CD4-positive, alpha-beta memory T cell (primary cell): ENCODE measurements at regions not wholly inside any gene's neighbourhood (a gene's known extent, or its start where the extent isn't known, plus 50 kb on each side); places are given as distances from the start of the nearest gene placed in this dataset.
"Not testable (repeated sequence)": the region's sequence is repeated elsewhere in the genome, so short reads cannot be mapped to it uniquely, and the experiment has no call there.

ENCODE experiments used
- CTCF ChIA-PET: fragments of 350-600 bp; sonication (Branson Sonifier 250); formaldehyde crosslinking; loops from one replicate; lab custom pipeline; 2021; ENCODE audit warnings: inconsistent platforms; ENCODE audit not compliant: partially characterized antibody; lab: Charles Lee
- POLR2A ChIA-PET: fragments of 350-600 bp; sonication (Branson Sonifier 250); formaldehyde crosslinking; loops from one replicate; lab custom pipeline; 2021; ENCODE audit not compliant: partially characterized antibody; lab: Charles Lee
- DNase-seq, 5 donors: peaks; one replicate each; pipeline versions ENCODE4 v3.0.0 to v3.0.0-alpha.2; 2020 to 2022; ENCODE audit warnings: mixed read lengths in 1 of 5
- H3K27ac ChIP-seq: one replicate; pipeline ENCODE4 v1.7.0; 2013; ENCODE audit warnings: low read depth, low read length
- H3K27me3 ChIP-seq: 2 replicates; pipeline ENCODE4 v1.7.0; 2013; ENCODE audit warnings: mild to moderate bottlenecking, low read length, moderate library complexity; ENCODE audit not compliant: insufficient read depth
- H3K36me3 ChIP-seq: 2 replicates; pipeline ENCODE4 v1.7.0; 2013; ENCODE audit warnings: mild to moderate bottlenecking, low read length, moderate library complexity; ENCODE audit not compliant: insufficient read depth
- H3K4me1 ChIP-seq: 2 replicates; pipeline ENCODE4 v1.7.0; 2013; ENCODE audit warnings: mild to moderate bottlenecking, low read length, moderate library complexity; ENCODE audit not compliant: insufficient read depth
- H3K4me3 ChIP-seq, 2 donors: one replicate each; pipeline ENCODE4 v1.7.0; 2013; ENCODE audit warnings: low read length in 2 of 2, mild to moderate bottlenecking in 1 of 2
- H3K9me3 ChIP-seq, 2 donors: one replicate each; pipeline ENCODE4 v1.7.0; 2013; ENCODE audit warnings: low read length in 2 of 2, control low read depth in 1 of 2; ENCODE audit not compliant: control insufficient read depth in 1 of 2
- H3K27ac Mint-ChIP-seq, 7 donors: one replicate each; pipeline ENCODE4 v1.8.0; 2020 to 2021; ENCODE audit warnings: mixed read lengths in 7 of 7, mild to moderate bottlenecking in 6 of 7, inconsistent platforms in 3 of 7, moderate library complexity in 3 of 7
- H3K27me3 Mint-ChIP-seq, 2 donors: one replicate each; pipeline ENCODE4 v1.8.0; 2020 to 2021; ENCODE audit warnings: mixed read lengths in 2 of 2
- H3K36me3 Mint-ChIP-seq, 2 donors: one replicate each; pipeline ENCODE4 v1.8.0; 2020 to 2021; ENCODE audit warnings: mixed read lengths in 2 of 2, inconsistent platforms in 1 of 2, mild to moderate bottlenecking in 1 of 2
- H3K4me1 Mint-ChIP-seq, 4 donors: one replicate each; pipeline ENCODE4 v1.8.0; 2020 to 2021; ENCODE audit warnings: mixed read lengths in 4 of 4, mild to moderate bottlenecking in 1 of 4
- H3K4me3 Mint-ChIP-seq, 8 donors: one replicate each; pipeline ENCODE4 v1.8.0; 2020 to 2021; ENCODE audit warnings: mixed read lengths in 8 of 8, mild to moderate bottlenecking in 7 of 8, moderate library complexity in 6 of 8, inconsistent platforms in 3 of 8
- H3K9me3 Mint-ChIP-seq, 8 donors: one replicate each; pipeline ENCODE4 v1.8.0; 2020 to 2021; ENCODE audit warnings: mixed read lengths in 8 of 8, mild to moderate bottlenecking in 5 of 8, inconsistent platforms in 3 of 8, moderate library complexity in 1 of 8
- intact Hi-C: fragments of 100-400 bp; cut with micrococcal nuclease; formaldehyde crosslinking; loops from one replicate; pipeline ENCODE4 v1.15.1; 2023

GRCh38 chr1:117735045-117735992, 129.5 kb downstream of the TENT5C start:
- Mint-ChIP-seq H3K27ac (peak overlapping the region; percentile 66 to 96 (median 94)), H3K27me3 (no peaks in the 10 kb centered on the region), H3K4me3 (peak overlapping the region; percentile 63 to 95 (median 88)), H3K4me1 (peaks cover 10 to 24% (median 20%) of the 10 kb centered on the region in 4 donors), H3K9me3 (no peaks in the 10 kb centered on the region), H3K36me3 (no peaks in the 10 kb centered on the region)
- ChIA-PET POLR2A (interaction anchor here (1.0 to 1.6 kb wide), 2 partner anchors 75 to 129 kb away, joined by 3 to 7 read pairs; partner anchors contain the start of gene TENT5C), CTCF (interaction anchor here (0.9 to 3.4 kb wide), 5 partner anchors 20 to 201 kb away, joined by 3 to 17 read pairs (median 7); no protein-coding TSS in a partner anchor)
- intact Hi-C loops: loop anchor here (2.0 to 5.0 kb wide), 2 partner anchors 71 to 128 kb away; partner anchors contain the start of gene TENT5C
- Histone ChIP-seq H3K4me1 (peaks cover 14% of the 10 kb centered on the region), H3K4me3 (peak overlapping the region; percentile 26 to 44), H3K36me3 (no peaks in the 10 kb centered on the region), H3K27ac (peak overlapping the region; percentile 45), H3K9me3 (no peaks in the 10 kb centered on the region), H3K27me3 (no peaks in the 10 kb centered on the region)
- peak; percentile 39 to 56 (median 52) for DNase-seq

DNA sequence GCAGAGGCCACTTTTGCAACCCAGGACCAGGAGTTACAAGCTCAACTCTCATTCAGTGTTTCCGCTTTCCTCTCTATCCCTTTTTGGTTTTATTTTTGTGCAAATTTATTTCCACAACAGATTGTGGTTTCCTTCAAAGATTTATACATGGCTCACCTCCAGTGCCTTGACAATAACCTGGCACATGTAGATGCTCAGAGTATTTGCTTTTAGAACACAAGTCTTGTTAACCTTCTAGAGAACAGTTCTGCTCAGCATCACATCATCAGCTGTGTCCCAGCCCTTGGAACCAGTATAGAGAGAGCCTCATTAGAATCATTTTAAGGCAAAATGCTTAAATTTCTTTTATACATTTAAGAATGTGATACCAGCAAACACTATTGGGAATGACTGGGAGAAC, 133.7 kb downstream of the TENT5C start:
- no peak for DNase-seq
- Histone ChIP-seq H3K4me3 (no peak overlapping the region), H3K27me3 (no peaks in the 10 kb centered on the region), H3K27ac (no peak overlapping the region), H3K36me3 (no peaks in the 10 kb centered on the region), H3K9me3 (no peaks in the 10 kb centered on the region), H3K4me1 (peaks cover 12% of the 10 kb centered on the region)
- H3K4me3 Mint-ChIP-seq: no peak overlapping the region
- H3K27me3 Mint-ChIP-seq: peaks cover 0 to 2% of the 10 kb centered on the region in 2 donors
- ChIA-PET CTCF (interaction anchor here (0.7 kb wide), 1 partner anchor 15 kb away, joined by 3 read pairs; no protein-coding TSS in a partner anchor), POLR2A (interaction anchor here (1.1 kb wide), 1 partner anchor 133 kb away, joined by 3 read pairs; the partner anchor contains the start of gene TENT5C)
- no peak overlapping the region for H3K27ac Mint-ChIP-seq
- intact Hi-C loops: loop anchor here (5.0 kb wide), 1 partner anchor 132 kb away; the partner anchor contains the start of gene TENT5C
- H3K9me3 Mint-ChIP-seq: peaks cover 0 to 2% (median 0%) of the 10 kb centered on the region in 8 donors
- peaks cover 5 to 19% (median 13%) of the 10 kb centered on the region in 4 donors for H3K4me1 Mint-ChIP-seq
- no peaks in the 10 kb centered on the region for H3K36me3 Mint-ChIP-seq

DNA sequence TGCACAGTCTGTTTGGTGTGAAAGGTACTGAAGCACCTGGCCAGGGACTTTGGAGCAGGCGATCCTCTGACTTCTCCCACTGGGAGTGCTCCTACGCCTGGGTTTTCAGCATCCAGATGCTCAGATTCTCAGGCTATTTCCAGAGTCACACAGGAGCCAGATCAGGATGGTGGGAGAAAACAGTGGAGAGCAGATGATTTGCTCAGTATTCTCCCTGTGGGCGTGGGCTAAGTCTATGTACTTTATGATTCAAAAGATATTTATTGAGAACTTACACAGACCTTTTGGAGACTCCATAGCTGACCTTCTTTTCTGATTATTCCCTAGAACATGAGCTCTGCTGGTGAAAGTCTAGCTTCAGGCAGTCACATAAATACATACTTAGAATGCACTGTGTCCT, 134.6 kb downstream of the TENT5C start:
- H3K36me3 Mint-ChIP-seq: no peaks in the 10 kb centered on the region
- Histone ChIP-seq H3K36me3 (no peaks in the 10 kb centered on the region), H3K4me3 (no peak overlapping the region), H3K4me1 (peaks cover 4% of the 10 kb centered on the region), H3K9me3 (no peaks in the 10 kb centered on the region), H3K27ac (no peak overlapping the region), H3K27me3 (no peaks in the 10 kb centered on the region)
- peaks cover 0 to 6% (median 3%) of the 10 kb centered on the region in 8 donors for H3K9me3 Mint-ChIP-seq
- no peak overlapping the region for H3K27ac Mint-ChIP-seq
- ChIA-PET CTCF (interaction anchor here (2.0 to 4.7 kb wide), 2 partner anchors 15 to 66 kb away, joined by 8 to 64 read pairs; no protein-coding TSS in a partner anchor), POLR2A (no interaction called here)
- H3K4me3 Mint-ChIP-seq: no peak overlapping the region
- peaks cover 0 to 11% (median 5%) of the 10 kb centered on the region in 4 donors for H3K4me1 Mint-ChIP-seq
- intact Hi-C loops: no loop called here
- no peak for DNase-seq
- H3K27me3 Mint-ChIP-seq: peaks cover 0 to 2% of the 10 kb centered on the region in 2 donors

- ChIA-PET CTCF (interaction anchor here (1.1 to 3.3 kb wide), 3 partner anchors 8 to 211 kb away, joined by 5 to 15 read pairs (median 6); no protein-coding TSS in a partner anchor), POLR2A (interaction anchor here (0.6 kb wide), 1 partner anchor 178 kb away, joined by 3 read pairs; no protein-coding TSS in a partner anchor)
Observed at GRCh38 chr1:117746565-117746964, 140.7 kb downstream of the TENT5C start.

GRCh38 chr1:117747605-117748004, 141.8 kb downstream of the TENT5C start:
- DNase-seq: no peak

More at GRCh38 chr1:117746565-117746964, 140.7 kb downstream of the TENT5C start:
- H3K4me3 ChIP-seq, H3K27ac Mint-ChIP-seq, H3K4me1 ChIP-seq, H3K4me3 Mint-ChIP-seq, H3K9me3 ChIP-seq, H3K27me3 ChIP-seq, H3K4me1 Mint-ChIP-seq, H3K27ac ChIP-seq, H3K36me3 ChIP-seq, DNase-seq, intact Hi-C loops, H3K36me3 Mint-ChIP-seq: not testable (repeated sequence)
- Mint-ChIP-seq H3K9me3 (peaks cover 0 to 35% (median 15%) of the 10 kb centered on the region in 8 donors), H3K27me3 (peaks cover 20 to 21% of the 10 kb centered on the region in 2 donors)

GRCh38 chr1:117751321-117751720, 145.5 kb downstream of the TENT5C start:
- ChIA-PET CTCF (interaction anchor here (0.5 to 11.6 kb wide), 8 partner anchors 8 to 243 kb away, joined by 3 to 350 read pairs (median 26); no protein-coding TSS in a partner anchor), POLR2A (no interaction called here)
- Histone ChIP-seq H3K4me3 (no peak overlapping the region), H3K4me1 (peaks cover 4% of the 10 kb centered on the region), H3K27ac (no peak overlapping the region), H3K9me3 (no peaks in the 10 kb centered on the region), H3K27me3 (peaks cover 5% of the 10 kb centered on the region), H3K36me3 (no peaks in the 10 kb centered on the region)
- Mint-ChIP-seq H3K27ac (peak overlapping the region in 1 of 7 donors; percentile 21), H3K4me1 (no peaks in the 10 kb centered on the region), H3K27me3 (peaks cover 19 to 27% of the 10 kb centered on the region in 2 donors), H3K36me3 (peaks cover 0 to under 1% of the 10 kb centered on the region in 2 donors), H3K9me3 (peaks cover 0 to 22% (median 5%) of the 10 kb centered on the region in 8 donors), H3K4me3 (no peak overlapping the region)
- DNase-seq: no peak
- intact Hi-C loops: loop anchor here (5.0 kb wide), 1 partner anchor 146 kb away; no protein-coding TSS in a partner anchor

More at GRCh38 chr1:117747605-117748004, 141.8 kb downstream of the TENT5C start:
- ChIA-PET POLR2A (no interaction called here), CTCF (interaction anchor here (2.2 to 3.3 kb wide), 2 partner anchors 10 to 212 kb away, joined by 9 to 15 read pairs; no protein-coding TSS in a partner anchor)
- no peaks in the 10 kb centered on the region for H3K36me3 ChIP-seq
- no peaks in the 10 kb centered on the region for H3K4me1 ChIP-seq
- Mint-ChIP-seq H3K9me3 (peaks cover 0 to 35% (median 13%) of the 10 kb centered on the region in 8 donors), H3K4me3 (no peak overlapping the region), H3K27ac (no peak overlapping the region), H3K4me1 (no peaks in the 10 kb centered on the region), H3K27me3 (peaks cover 20 to 21% of the 10 kb centered on the region in 2 donors), H3K36me3 (peaks cover 0 to 4% of the 10 kb centered on the region in 2 donors)
- H3K9me3 ChIP-seq: no peaks in the 10 kb centered on the region
- intact Hi-C loops: no loop called here
- no peaks in the 10 kb centered on the region for H3K27me3 ChIP-seq
- no peak overlapping the region for H3K4me3 ChIP-seq
- H3K27ac ChIP-seq: no peak overlapping the region
